Hematopoietic multipotent progenitor cell treated with erythropoietin and hydrocortisone succinate and interleukin-3 and kit ligand, for 15 days (in vitro differentiated cells): ENCODE measurements at regions not wholly inside any gene's neighbourhood (a gene's known extent, or its start where the extent isn't known, plus 50 kb on each side); places are given as distances from the start of the nearest gene placed in this dataset.

Experiments
- DNase-seq: peaks from one replicate; pipeline ENCODE4 v3.0.0-alpha.2; 2015; ENCODE audit warnings: low spot score

DNA sequence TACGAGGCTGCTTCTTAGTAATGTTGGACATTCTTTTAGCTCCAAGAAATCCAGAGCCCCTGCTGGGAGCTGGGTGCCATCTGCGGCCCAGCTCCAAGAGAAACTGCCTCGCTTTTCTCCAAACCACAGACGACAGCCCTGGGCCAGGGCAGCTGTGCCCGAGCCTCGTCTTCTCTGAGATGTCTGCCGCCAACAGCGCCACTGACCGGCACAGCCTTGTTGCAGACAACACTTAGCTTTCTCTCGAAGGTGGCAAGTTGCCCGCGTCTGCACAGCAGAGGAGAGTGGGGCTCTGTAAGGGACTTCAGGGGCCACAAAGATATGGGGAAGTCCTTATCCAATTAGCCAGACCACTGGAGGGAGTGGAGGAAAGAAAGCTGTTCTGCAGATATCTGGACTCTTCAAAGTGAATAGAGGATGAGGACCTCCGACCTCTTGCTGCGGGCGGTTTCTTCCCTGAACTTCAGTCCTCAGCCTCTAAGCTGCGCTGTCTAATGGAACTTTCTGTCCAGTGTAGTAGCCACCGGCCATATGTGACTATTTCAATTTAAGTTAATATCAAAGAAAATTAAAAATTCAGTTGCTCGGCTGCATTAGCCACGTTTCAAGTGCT is 63.9 kb upstream of the DISP3 start:
- DNase-seq: no peak

DNA sequence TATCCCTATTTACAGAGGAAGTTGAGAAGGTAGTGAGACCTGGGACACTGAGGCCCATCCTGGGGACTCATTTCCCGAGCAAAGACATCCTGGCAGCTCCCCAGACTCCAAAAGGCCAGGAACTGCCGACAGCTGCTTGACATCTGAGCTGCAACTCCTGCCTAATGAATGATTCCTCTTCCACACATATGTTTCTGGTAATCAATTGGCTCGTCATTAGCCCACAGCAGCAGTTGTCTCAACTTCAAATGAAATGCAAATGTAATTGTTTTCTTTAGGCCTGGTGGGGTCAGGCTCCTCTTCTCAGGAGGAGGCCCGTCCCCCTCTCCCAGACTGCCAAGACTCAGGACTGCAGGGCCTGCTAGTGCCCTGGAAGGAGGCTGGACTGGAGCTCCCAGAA is 61.8 kb upstream of the DISP3 start:
- no peak for DNase-seq

DNA sequence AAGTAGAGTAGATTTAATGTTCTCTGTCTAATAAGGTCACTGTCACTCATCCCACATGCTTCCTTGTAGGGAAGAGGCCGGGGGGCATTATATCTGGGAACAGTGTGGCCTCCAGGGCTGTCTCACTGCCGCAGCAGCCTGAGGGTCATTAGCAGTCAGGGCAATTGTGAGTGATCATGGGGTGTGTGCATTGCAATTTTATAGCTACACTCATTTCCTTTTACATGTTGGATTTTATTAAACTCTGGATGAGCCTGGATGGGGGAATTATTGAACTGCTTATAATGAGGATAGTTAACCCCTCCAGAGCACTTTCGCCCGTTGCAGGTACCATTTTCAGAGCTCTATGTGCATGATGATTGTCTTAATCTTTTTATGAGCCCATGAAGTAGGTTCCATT is 60.9 kb upstream of the DISP3 start:
- DNase-seq: no peak

DNA sequence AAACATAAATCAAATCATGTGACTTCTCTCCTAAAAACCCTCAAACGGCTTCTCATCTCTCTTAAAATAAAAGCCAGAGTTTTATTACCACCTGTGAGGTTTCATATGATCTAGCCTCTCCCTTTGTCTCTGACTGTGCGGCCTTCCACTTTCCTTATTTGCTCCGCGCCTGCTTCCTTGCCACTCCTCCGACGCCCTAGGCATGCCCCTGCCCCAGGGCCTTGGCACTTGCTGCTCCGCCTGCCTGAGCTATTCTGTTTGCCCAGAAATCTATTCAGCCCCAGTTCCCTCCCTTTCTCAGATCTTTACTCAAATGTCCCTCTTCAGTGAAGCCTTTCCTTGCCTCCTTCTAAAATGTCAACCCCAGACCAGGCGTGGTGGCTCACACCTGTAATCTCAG is 57.5 kb upstream of the DISP3 start:
- no peak for DNase-seq

DNA sequence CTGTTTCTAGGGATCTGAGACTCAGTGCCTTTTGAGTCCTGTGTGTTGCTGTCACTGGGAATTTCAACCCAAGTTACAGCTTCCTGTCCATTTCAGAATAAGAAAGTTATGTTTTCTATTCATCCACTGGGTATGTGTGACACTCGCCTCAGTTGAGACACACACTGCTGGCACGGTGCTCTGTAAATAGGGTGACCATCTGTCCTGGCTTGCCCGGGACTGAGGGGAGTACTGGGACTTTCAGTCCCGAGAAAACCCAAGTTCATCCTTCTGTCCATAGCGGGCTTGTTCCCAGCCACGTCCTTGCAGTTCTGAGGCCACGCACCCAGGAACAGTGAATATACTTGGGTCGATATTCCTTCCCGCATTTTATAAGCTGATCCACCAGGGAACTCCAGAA is 56.3 kb upstream of the DISP3 start:
- DNase-seq: no peak

DNA sequence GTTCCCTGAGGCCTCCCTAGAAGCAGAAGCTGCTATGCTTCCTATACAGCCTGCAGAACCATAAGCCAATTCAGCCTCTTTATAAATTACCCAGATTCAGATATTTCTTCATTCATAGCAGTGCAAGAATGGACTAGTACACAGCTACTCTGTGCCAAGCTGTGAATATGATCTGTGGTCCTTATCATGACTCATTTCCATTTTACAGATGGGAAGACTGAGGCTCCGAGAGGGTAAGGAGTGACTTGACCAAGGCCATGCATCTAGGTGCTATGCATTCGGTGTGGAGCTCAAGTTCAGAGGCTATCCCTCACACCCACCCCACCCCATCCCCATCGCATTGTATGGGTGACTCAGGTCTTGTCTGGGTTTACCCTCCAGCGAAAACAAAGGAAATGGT is 52.3 kb upstream of the DISP3 start:
- no peak for DNase-seq

DNA sequence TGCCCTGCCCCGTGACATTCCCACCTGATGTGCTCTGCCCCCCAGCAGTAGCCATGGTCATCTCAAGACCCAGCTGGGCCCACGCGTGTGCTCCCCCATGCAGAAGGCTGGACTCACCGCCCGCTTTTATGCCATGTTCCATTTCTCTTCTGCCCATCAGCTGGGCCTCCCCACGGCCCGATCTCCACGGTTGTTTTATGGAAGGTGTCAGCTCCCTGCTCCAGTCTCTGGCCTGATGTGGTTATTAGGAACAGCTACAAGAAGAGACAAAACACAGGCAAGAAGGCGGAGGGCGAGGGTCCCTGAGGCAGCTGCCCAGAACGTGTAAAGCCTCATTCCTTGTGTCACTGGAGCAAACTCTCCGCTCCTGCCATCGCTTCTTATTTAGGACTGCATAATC is 50.2 kb upstream of the DISP3 start:
- no peak for DNase-seq
